ENCODE measurements at regions not wholly inside any gene's neighbourhood (a gene's known extent, or its start where the extent isn't known, plus 50 kb on each side); places are given as distances from the start of the nearest gene placed in this dataset.

DNA sequence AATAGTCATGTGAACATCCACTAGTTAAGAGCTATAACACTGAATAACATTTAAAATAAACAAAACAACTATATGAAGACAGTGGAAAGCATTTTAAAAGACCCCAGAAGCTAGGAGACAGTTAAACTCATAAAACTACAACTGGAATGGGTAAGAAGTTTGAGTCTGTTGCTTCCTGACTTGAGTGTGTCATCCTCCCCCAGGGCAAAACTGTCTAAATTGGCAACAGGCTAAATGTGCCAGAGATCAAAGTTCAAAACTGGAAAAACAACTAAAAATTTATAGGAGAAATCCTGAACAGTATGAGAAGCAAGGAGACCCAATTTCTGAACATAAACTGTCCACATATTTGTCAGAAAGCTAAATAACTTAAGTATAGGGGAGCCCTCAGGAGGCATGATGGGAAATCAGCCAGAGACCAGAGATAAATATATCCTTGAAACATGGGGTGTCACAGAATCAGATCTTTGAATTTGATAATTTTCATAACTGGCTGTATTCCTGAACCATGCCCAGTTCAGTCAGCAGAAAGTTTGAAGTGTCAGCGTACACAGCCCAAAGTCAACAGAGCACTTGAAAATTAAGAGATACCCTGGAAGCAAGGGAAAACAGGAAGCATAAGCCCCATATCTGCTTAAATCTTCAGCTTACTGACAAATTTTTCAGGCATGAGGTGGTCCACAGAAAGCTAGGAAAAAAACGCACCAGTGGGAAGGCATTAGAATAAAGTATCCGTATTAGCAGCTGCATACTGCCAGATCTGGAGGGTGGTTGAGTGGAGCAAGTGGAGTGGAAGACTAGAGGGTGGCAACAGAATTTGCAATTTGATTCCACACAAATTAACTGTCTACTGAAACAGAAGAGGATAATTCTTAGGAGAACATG is 516.1 kb upstream of the MAN1A1 start:
- no peak overlapping the region for H4K5ac ChIP-seq (ENCODE audit: insufficient read length, low read depth, low read length)

More for the DNA sequence above, 516.1 kb upstream of the MAN1A1 start:
- no peak overlapping the region for H4K91ac ChIP-seq (ENCODE audit: insufficient read length, low read depth, low read length)
- H3K27ac ChIP-seq (ENCODE audit: insufficient read length, low read depth, low read length) = no peak overlapping the region
- no peaks in the 10 kb centered on the region for H3K79me2 ChIP-seq (ENCODE audit: insufficient read depth, low read length)
- no peak overlapping the region for H3K23ac ChIP-seq (ENCODE audit: insufficient read length, low read depth, low read length)
- no peak overlapping the region for H3K18ac ChIP-seq (ENCODE audit: insufficient read length, low read depth, low read length)
- no CpG with 5 or more reads among the region's 3 CpGs for WGBS (ENCODE audit: extremely low coverage, insufficient read length, low lambda C conversion rate)
- H3T11ph ChIP-seq (ENCODE audit: low read length) = no peak overlapping the region
- H2BK120ac ChIP-seq (ENCODE audit: low read depth, low read length, poor library complexity, severe bottlenecking) = no peak overlapping the region
- no peaks in the 10 kb centered on the region for H3K9me3 ChIP-seq (ENCODE audit: control insufficient read depth, low read depth, low read length)
- H3K14ac ChIP-seq (ENCODE audit: insufficient read depth, low read length) = no peak overlapping the region
- H3K27me3 ChIP-seq (ENCODE audit: insufficient read depth, low read length) = no peaks in the 10 kb centered on the region
- no peak overlapping the region for H4K8ac ChIP-seq (replicated peaks; ENCODE audit: insufficient read length, low read depth, low read length)
- no peak overlapping the region for H2AFZ ChIP-seq (ENCODE audit: low read length)
- H2BK15ac ChIP-seq (ENCODE audit: low read depth, low read length) = no peak overlapping the region
- no peaks in the 10 kb centered on the region for H4K20me1 ChIP-seq (ENCODE audit: control insufficient read depth, insufficient read depth, insufficient read length)
- H2AK5ac ChIP-seq (ENCODE audit: insufficient read length, low read length) = no peak overlapping the region
- Mint-ChIP-seq H3K27ac (no peak overlapping the region), H3K27me3 (ENCODE audit: low read depth) (no peaks in the 10 kb centered on the region), H3K36me3 (ENCODE audit: insufficient read depth in 1 of 3, low read depth in 3 of 3) (peaks cover 0 to 5% (median 3%) of the 10 kb centered on the region in 3 experiments; a peak in 2 of 7 replicates), H3K9me3 (peaks cover 5% of the 10 kb centered on the region in 2 experiments; a peak in 4 of 5 replicates), H3K4me1 (peaks cover 14 to 20% of the 10 kb centered on the region in 2 experiments), H3K4me3 (no peak overlapping the region)
- H2BK5ac ChIP-seq (ENCODE audit: insufficient read length, low read length) = no peak overlapping the region
- H3K79me1 ChIP-seq (ENCODE audit: insufficient read depth, low read depth, low read length, poor library complexity, severe bottlenecking) = no peaks in the 10 kb centered on the region
- H2BK12ac ChIP-seq (ENCODE audit: insufficient read length, low read depth, low read length) = no peak overlapping the region
- TF ChIP-seq, protein P1, sequence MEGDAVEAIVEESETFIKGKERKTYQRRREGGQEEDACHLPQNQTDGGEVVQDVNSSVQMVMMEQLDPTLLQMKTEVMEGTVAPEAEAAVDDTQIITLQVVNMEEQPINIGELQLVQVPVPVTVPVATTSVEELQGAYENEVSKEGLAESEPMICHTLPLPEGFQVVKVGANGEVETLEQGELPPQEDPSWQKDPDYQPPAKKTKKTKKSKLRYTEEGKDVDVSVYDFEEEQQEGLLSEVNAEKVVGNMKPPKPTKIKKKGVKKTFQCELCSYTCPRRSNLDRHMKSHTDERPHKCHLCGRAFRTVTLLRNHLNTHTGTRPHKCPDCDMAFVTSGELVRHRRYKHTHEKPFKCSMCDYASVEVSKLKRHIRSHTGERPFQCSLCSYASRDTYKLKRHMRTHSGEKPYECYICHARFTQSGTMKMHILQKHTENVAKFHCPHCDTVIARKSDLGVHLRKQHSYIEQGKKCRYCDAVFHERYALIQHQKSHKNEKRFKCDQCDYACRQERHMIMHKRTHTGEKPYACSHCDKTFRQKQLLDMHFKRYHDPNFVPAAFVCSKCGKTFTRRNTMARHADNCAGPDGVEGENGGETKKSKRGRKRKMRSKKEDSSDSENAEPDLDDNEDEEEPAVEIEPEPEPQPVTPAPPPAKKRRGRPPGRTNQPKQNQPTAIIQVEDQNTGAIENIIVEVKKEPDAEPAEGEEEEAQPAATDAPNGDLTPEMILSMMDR (conservative IDR thresholded peaks at IDR 0.05) = no peak
- no peaks in the 10 kb centered on the region; the same call in 1 of the 2 replicates for H3K4me1 ChIP-seq (ENCODE audit: insufficient read depth, low read length)
- H3K23me2 ChIP-seq (ENCODE audit: insufficient read length, low read depth, low read length, poor library complexity, severe bottlenecking) = no peaks in the 10 kb centered on the region
- DNase-seq = no peak
- no peak overlapping the region for H3K9ac ChIP-seq (ENCODE audit: extremely low read depth, insufficient read length, low read length)
- H3K4me2 ChIP-seq (ENCODE audit: insufficient read depth, insufficient read length, low read length) = no peak overlapping the region
- no peak overlapping the region for H3K4ac ChIP-seq (ENCODE audit: low read depth, low read length)
- no peak overlapping the region for H3K56ac ChIP-seq (ENCODE audit: insufficient read length, low read depth, low read length)
- no peak overlapping the region for H2BK20ac ChIP-seq (ENCODE audit: low read depth, low read length, poor library complexity, severe bottlenecking)

Measured in H9 (cell line).